A673 (cell line): ENCODE measurements at regions not wholly inside any gene's neighbourhood (a gene's known extent, or its start where the extent isn't known, plus 50 kb on each side); places are given as distances from the start of the nearest gene placed in this dataset.

ENCODE experiments used
- BruUV-seq: library from RNA; stranded (reverse); fragments of 400-500 nt; replicated peaks from 2 replicates; lab custom pipeline; 2021; lab: Mats Ljungman, UMichigan
- CTCF ChIA-PET: fragments of 300-600 bp; sonication (Branson Sonifier 250); formaldehyde crosslinking; loops from one replicate; lab custom pipeline; 2022; ENCODE audit warnings: antibody characterized with exemption; lab: Charles Lee
- POLR2A ChIA-PET: fragments of 300-600 bp; sonication (Branson Sonifier 250); formaldehyde crosslinking; loops from one replicate; lab custom pipeline; 2022; ENCODE audit warnings: antibody characterized with exemption; ENCODE audit not compliant: low non-redundant PET; lab: Charles Lee
- DNase-seq: peaks from one replicate; pipeline ENCODE4 v3.0.0-alpha.2; 2015; ENCODE audit warnings: low spot score
- H3K27ac ChIP-seq: fragments of 200-600 bp; sonication (generic); 2 replicates; pipeline ENCODE4 v1.5.1; 2016; ENCODE audit warnings: mixed run types, low read depth, mild to moderate bottlenecking, mixed read lengths, antibody characterized with exemption, low read length; ENCODE audit not compliant: poor library complexity, severe bottlenecking
- H3K27me3 ChIP-seq: fragments of 200-600 bp; sonication (generic); replicated peaks from 2 replicates; pipeline ENCODE4 v1.6.1; 2017; ENCODE audit warnings: mixed run types, low read depth, mild to moderate bottlenecking, mixed read lengths, antibody characterized with exemption, low read length; ENCODE audit not compliant: insufficient read depth, poor library complexity
- H3K36me3 ChIP-seq: fragments of 200-600 bp; sonication (generic); 2 replicates; pipeline ENCODE4 v1.6.1; 2016; ENCODE audit warnings: mixed run types, mild to moderate bottlenecking, mixed read lengths, antibody characterized with exemption, low read length; ENCODE audit not compliant: insufficient read depth, poor library complexity, severe bottlenecking
- H3K4me1 ChIP-seq: fragments of 200-600 bp; sonication (generic); 2 replicates; pipeline ENCODE4 v1.6.1; 2017; ENCODE audit warnings: mixed run types, mild to moderate bottlenecking, mixed read lengths, antibody characterized with exemption, low read length; ENCODE audit not compliant: insufficient read depth, poor library complexity, severe bottlenecking
- H3K4me3 ChIP-seq: fragments of 200-600 bp; sonication (generic); 2 replicates; pipeline ENCODE4 v1.5.1; 2016; ENCODE audit warnings: low read depth, mixed run types, mild to moderate bottlenecking, mixed read lengths, low read length; ENCODE audit not compliant: poor library complexity, severe bottlenecking
- H3K9me3 ChIP-seq: fragments of 200-600 bp; sonication (generic); 2 replicates; pipeline ENCODE4 v1.6.1; 2016; ENCODE audit warnings: mixed run types, low read depth, mild to moderate bottlenecking, mixed read lengths, antibody characterized with exemption, low read length; ENCODE audit not compliant: poor library complexity, severe bottlenecking
- CTCF ChIP-seq: fragments of 300-800, 200-600 bp; sonication (generic); conservative IDR thresholded peaks from 2 replicates; pipeline ENCODE4 v1.5.1; 2017; ENCODE audit warnings: low read depth, mild to moderate bottlenecking, antibody characterized with exemption, low read length, moderate library complexity, mixed read lengths
- EZH2 ChIP-seq: fragments of 200-600 bp; sonication (generic); IDR thresholded peaks from 2 replicates; pipeline ENCODE4 v1.6.1; 2017; ENCODE audit warnings: borderline replicate concordance, low read depth, mild to moderate bottlenecking, mixed read lengths, antibody characterized with exemption, low read length; ENCODE audit not compliant: poor library complexity, severe bottlenecking
- intact Hi-C: fragments of 100-400 bp; cut with micrococcal nuclease; formaldehyde crosslinking; loops from one replicate; pipeline ENCODE4 v1.10.0; 2022; ENCODE audit not compliant: unreplicated experiment

- intact Hi-C loops: no loop called here
- Histone ChIP-seq H3K9me3 (no peaks in the 10 kb centered on the region), H3K4me1 (no peaks in the 10 kb centered on the region), H3K4me3 (no peak overlapping the region), H3K27me3 (peaks cover 26% of the 10 kb centered on the region), H3K27ac (no peak overlapping the region), H3K36me3 (no peaks in the 10 kb centered on the region)
- DNase-seq: no peak
- ChIA-PET POLR2A (no interaction called here), CTCF (no interaction called here)
- no peak for TF ChIP-seq EZH2
- TF ChIP-seq CTCF: no peak
- no TSS peak for BruUV-seq
These were observed 92.7 kb upstream of the CD93 start for GRCh38 chr20:23178806-23179205.

GRCh38 chr20:23174821-23175220, 88.7 kb upstream of the CD93 start:
- ChIA-PET CTCF (no interaction called here), POLR2A (no interaction called here)
- no peak overlapping the region for H3K4me3 ChIP-seq
- peaks cover 48% of the 10 kb centered on the region for H3K27me3 ChIP-seq
- no peaks in the 10 kb centered on the region for H3K9me3 ChIP-seq
- BruUV-seq: no TSS peak
- TF ChIP-seq CTCF (no peak), EZH2 (no peak)
- intact Hi-C loops: no loop called here
- H3K27ac ChIP-seq: no peak overlapping the region
- H3K36me3 ChIP-seq: no peaks in the 10 kb centered on the region
- no peak for DNase-seq
- no peaks in the 10 kb centered on the region for H3K4me1 ChIP-seq

- Histone ChIP-seq H3K27ac (no peak overlapping the region), H3K9me3 (no peaks in the 10 kb centered on the region), H3K4me1 (no peaks in the 10 kb centered on the region), H3K36me3 (no peaks in the 10 kb centered on the region), H3K4me3 (no peak overlapping the region), H3K27me3 (peaks cover 16% of the 10 kb centered on the region)
- DNase-seq: no peak
- ChIA-PET POLR2A (no interaction called here), CTCF (no interaction called here)
- BruUV-seq: no TSS peak
- intact Hi-C loops: no loop called here
- TF ChIP-seq CTCF (no peak), EZH2 (no peak)
These were observed 81.3 kb upstream of the CD93 start for GRCh38 chr20:23167431-23167830.
